Brain microvascular endothelial cell (primary cell): ENCODE measurements at regions not wholly inside any gene's neighbourhood (a gene's known extent, or its start where the extent isn't known, plus 50 kb on each side); places are given as distances from the start of the nearest gene placed in this dataset.
"Not testable (repeated sequence)": the region's sequence is repeated elsewhere in the genome, so short reads cannot be mapped to it uniquely, and the experiment has no call there.

Source experiments
- DNase-seq: peaks from one replicate; pipeline ENCODE4 v3.0.0-alpha.2; 2020
- H3K27ac ChIP-seq: fragments of 250-450 bp; sonication (Bioruptor Pico); 2 replicates; pipeline ENCODE4 v1.5.1; 2020; ENCODE audit warnings: mild to moderate bottlenecking, moderate library complexity
- H3K27me3 ChIP-seq: fragments of 250-450 bp; sonication (Bioruptor Pico); replicated peaks from 2 replicates; pipeline ENCODE4 v1.5.1; 2020; ENCODE audit warnings: mild to moderate bottlenecking
- H3K36me3 ChIP-seq: fragments of 250-450 bp; sonication (Bioruptor Pico); replicated peaks from 2 replicates; pipeline ENCODE4 v1.5.1; 2020; ENCODE audit warnings: mild to moderate bottlenecking
- H3K4me3 ChIP-seq: 2 replicates; pipeline ENCODE4 v1.5.1; 2011; ENCODE audit warnings: low read depth, mild to moderate bottlenecking, control low read depth, low read length, moderate library complexity
- CTCF ChIP-seq: IDR thresholded peaks from 2 replicates; pipeline ENCODE4 v1.5.1; 2011; ENCODE audit warnings: low read depth, mild to moderate bottlenecking, moderate library complexity, low read length, control low read depth, inconsistent platforms; ENCODE audit errors: missing control alignments
- in situ Hi-C: cut with HindIII; loops from 2 replicates; pipeline ENCODE4 v1.10.0; 2017; ENCODE audit warnings: low sequenced_read_pairs, low pct_ligation_motif_present

- Histone ChIP-seq H3K36me3 (no peaks in the 10 kb centered on the region), H3K27ac (no peak overlapping the region), H3K4me3 (no peak overlapping the region), H3K27me3 (no peaks in the 10 kb centered on the region)
- in situ Hi-C loops: no loop called here
- no peak for DNase-seq
- TF ChIP-seq CTCF: no peak
These were observed 136.5 kb upstream of the NETO1 start for GRCh38 chr18:73004260-73004659.

- DNase-seq: no peak
- TF ChIP-seq CTCF: no peak
- no peak overlapping the region for H3K27ac ChIP-seq
- no peak overlapping the region for H3K4me3 ChIP-seq
- H3K27me3 ChIP-seq: no peaks in the 10 kb centered on the region
- H3K36me3 ChIP-seq: no peaks in the 10 kb centered on the region
- in situ Hi-C loops: no loop called here
These were observed 132.3 kb upstream of the NETO1 start for GRCh38 chr18:72999971-73000607.

- Histone ChIP-seq H3K4me3 (no peak overlapping the region), H3K27me3 (no peaks in the 10 kb centered on the region), H3K36me3 (no peaks in the 10 kb centered on the region), H3K27ac (no peak overlapping the region)
- in situ Hi-C loops: no loop called here
- DNase-seq: no peak
- TF ChIP-seq CTCF: no peak
These were observed 127.8 kb upstream of the NETO1 start for GRCh38 chr18:72995558-72995957.

- TF ChIP-seq CTCF: no peak
- H3K27me3 ChIP-seq: no peaks in the 10 kb centered on the region
These were observed 125.5 kb upstream of the NETO1 start for GRCh38 chr18:72993250-72993649.

GRCh38 chr18:72991379-72991778, 123.6 kb upstream of the NETO1 start:
- no peaks in the 10 kb centered on the region for H3K27me3 ChIP-seq
- DNase-seq: no peak
- TF ChIP-seq CTCF: no peak

More at GRCh38 chr18:72993250-72993649, 125.5 kb upstream of the NETO1 start:
- Histone ChIP-seq H3K4me3 (no peak overlapping the region), H3K36me3 (no peaks in the 10 kb centered on the region), H3K27ac (no peak overlapping the region)
- in situ Hi-C loops: no loop called here
- no peak for DNase-seq

GRCh38 chr18:72987570-72987969, 119.8 kb upstream of the NETO1 start:
- H3K36me3 ChIP-seq, in situ Hi-C loops, H3K27me3 ChIP-seq, DNase-seq, H3K4me3 ChIP-seq, H3K27ac ChIP-seq: not testable (repeated sequence)

More at GRCh38 chr18:72991379-72991778, 123.6 kb upstream of the NETO1 start:
- H3K36me3 ChIP-seq: no peaks in the 10 kb centered on the region
- in situ Hi-C loops: no loop called here
- H3K4me3 ChIP-seq: no peak overlapping the region
- no peak overlapping the region for H3K27ac ChIP-seq
